Sigmoid colon (tissue), 6 donors: ENCODE measurements at regions not wholly inside any gene's neighbourhood (a gene's known extent, or its start where the extent isn't known, plus 50 kb on each side); places are given as distances from the start of the nearest gene placed in this dataset.
"Not testable (repeated sequence)": the region's sequence is repeated elsewhere in the genome, so short reads cannot be mapped to it uniquely, and the experiment has no call there.

Experiments used
- DNase-seq: peaks from one replicate; pipeline ENCODE4 v3.0.0-alpha.2; 2019
- H3K27ac ChIP-seq, 4 donors: fragments of 200-600 bp; sonication (generic); one replicate each; pipeline ENCODE4 v1.5.1; 2016 to 2019; ENCODE audit warnings: mild to moderate bottlenecking in 1 of 4
- H3K27me3 ChIP-seq, 3 donors: fragments of 200-600 bp; sonication (generic); one replicate each; pipeline ENCODE4 v1.5.1; 2019; ENCODE audit warnings: mild to moderate bottlenecking in 1 of 3
- H3K36me3 ChIP-seq, 4 donors: fragments of 200-600 bp; sonication (generic); one replicate each; pipeline ENCODE4 v1.5.1; 2016 to 2019
- H3K4me1 ChIP-seq, 4 donors: fragments of 200-600 bp; sonication (generic); one replicate each; pipeline ENCODE4 v1.5.1; 2017 to 2019
- H3K4me3 ChIP-seq, 4 donors: fragments of 200-600 bp; sonication (generic); one replicate each; pipeline ENCODE4 v1.5.1; 2017 to 2019; ENCODE audit warnings: mild to moderate bottlenecking in 2 of 4, moderate library complexity in 1 of 4
- H3K9me3 ChIP-seq, 4 donors: fragments of 200-600 bp in 3 of 4; sonication (generic) in 3 of 4; one replicate each; pipeline versions ENCODE4 v1.5.1 to v1.6.1; 2013 to 2019
- CTCF ChIP-seq, 4 experiments: fragments of 450-650 bp in 3 of 4; fragments of 200-600 bp in 1 of 4; IDR thresholded peaks; one replicate each; pipeline ENCODE4 v1.5.1; 2016 to 2019; ENCODE audit warnings: antibody characterized with exemption in 4 of 4, mild to moderate bottlenecking in 3 of 4, moderate library complexity in 2 of 4
- EP300 ChIP-seq, 4 donors: sonication (generic); formaldehyde crosslinking; IDR thresholded peaks; one replicate each; pipeline ENCODE4 v1.6.1; 2017; ENCODE audit warnings: antibody characterized with exemption in 4 of 4
- POLR2A ChIP-seq, 2 donors: fragments of 450-650 bp; IDR thresholded peaks; one replicate each; pipeline ENCODE4 v1.6.1; 2016; ENCODE audit warnings: antibody characterized with exemption in 2 of 2, mild to moderate bottlenecking in 2 of 2, moderate library complexity in 2 of 2
- POLR2AphosphoS5 ChIP-seq, 4 donors: sonication (generic); formaldehyde crosslinking; IDR thresholded peaks; one replicate each; pipeline ENCODE4 v1.6.1; 2017; ENCODE audit warnings: antibody characterized with exemption in 4 of 4
- WGBS, 2 donors: extraction: QIAGEN DNeasy Blood & Tissue Kit; methylation state at CpG; one replicate each; pipeline ENCODE4 v1.1.7; 2013; 5-methylcytosine and 5-hydroxymethylcytosine counted together
- intact Hi-C: fragments of 100-400 bp; cut with DNase I; formaldehyde crosslinking; loops from one replicate; pipeline ENCODE4 v1.15.1; 2023
- donor health status: healthy with polysubstance abuse.
- donor health status: healthy.

GRCh38 chr12:38162708-38163441, 153.7 kb upstream of the ALG10B start:
- 91 to 95% methylated on average over 35 of the region's 35 CpGs for whole genome bisulfite sequencing, 2 donors
- TF ChIP-seq CTCF (IDR thresholded peaks at IDR 0.05) (no peak), POLR2A (IDR thresholded peaks at IDR 0.05) (no peak), POLR2AphosphoS5 (IDR thresholded peaks at IDR 0.05) (no peak), EP300 (IDR thresholded peaks at IDR 0.05) (no peak)
- intact Hi-C loops: no loop called here
- Histone ChIP-seq H3K27ac (no peak overlapping the region), H3K27me3 (no peaks in the 10 kb centered on the region), H3K4me3 (no peak overlapping the region), H3K4me1 (no peaks in the 10 kb centered on the region), H3K9me3 (no peaks in the 10 kb centered on the region), H3K36me3 (no peaks in the 10 kb centered on the region)
- no peak for DNase-seq

DNA sequence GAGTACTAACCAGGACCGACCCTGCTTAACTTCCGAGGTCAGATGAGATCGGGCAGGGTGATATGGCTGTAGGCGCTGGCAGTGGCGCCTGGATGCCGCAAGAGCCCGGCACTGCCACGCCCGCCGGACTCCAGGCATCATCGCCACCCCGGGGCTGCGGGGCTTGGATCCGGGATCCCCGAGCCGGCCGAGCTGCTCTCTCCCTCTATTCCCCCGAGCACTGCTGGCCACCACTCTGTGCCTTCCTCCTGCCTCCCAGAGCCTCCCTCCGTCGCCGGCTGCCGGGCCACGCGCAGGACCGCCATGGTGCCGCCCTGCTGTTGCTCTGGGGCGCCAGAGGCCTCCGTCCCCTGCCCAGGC, 153.2 kb upstream of the ALG10B start:
- no peak for DNase-seq
- H3K9me3 ChIP-seq: no peaks in the 10 kb centered on the region
- H3K4me3 ChIP-seq: no peak overlapping the region
- intact Hi-C loops: no loop called here
- TF ChIP-seq EP300 (IDR thresholded peaks at IDR 0.05) (no peak), POLR2AphosphoS5 (IDR thresholded peaks at IDR 0.05) (no peak), POLR2A (IDR thresholded peaks at IDR 0.05) (no peak), CTCF (IDR thresholded peaks at IDR 0.05) (no peak)
- H3K27me3 ChIP-seq: no peaks in the 10 kb centered on the region
- H3K27ac ChIP-seq: no peak overlapping the region
- H3K36me3 ChIP-seq: no peaks in the 10 kb centered on the region
- no peaks in the 10 kb centered on the region for H3K4me1 ChIP-seq
- 88 to 93% methylated on average over 28 of the region's 28 CpGs for WGBS, 2 donors

DNA sequence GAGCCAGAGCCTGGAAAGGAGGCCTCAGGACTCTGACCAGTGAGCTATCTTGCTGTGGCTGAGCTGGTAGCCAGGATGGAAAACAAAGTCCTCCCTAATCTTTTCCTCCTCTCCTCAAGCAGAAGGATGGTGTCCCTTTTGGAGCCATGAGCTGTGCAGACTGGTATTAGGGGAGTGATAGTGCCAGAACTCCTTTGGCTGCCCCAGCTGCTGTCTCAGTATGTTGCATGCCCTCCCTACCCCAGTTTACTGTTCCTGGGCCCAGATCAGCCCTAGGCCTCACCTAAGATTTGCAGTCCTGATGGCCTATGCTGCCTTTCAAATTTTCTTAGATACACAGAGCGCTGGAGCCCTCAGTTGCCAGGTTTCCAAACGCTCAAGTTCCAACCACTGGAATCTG, 150.3 kb upstream of the ALG10B start:
- 89 to 90% methylated on average over 2 of the region's 2 CpGs for WGBS, 2 donors
- no peak overlapping the region for H3K4me3 ChIP-seq
- no peaks in the 10 kb centered on the region for H3K9me3 ChIP-seq
- no peaks in the 10 kb centered on the region for H3K4me1 ChIP-seq
- no peak for TF ChIP-seq CTCF (IDR thresholded peaks at IDR 0.05)
- no peak for TF ChIP-seq POLR2AphosphoS5 (IDR thresholded peaks at IDR 0.05)
- TF ChIP-seq EP300 (IDR thresholded peaks at IDR 0.05): no peak
- no peak for TF ChIP-seq POLR2A (IDR thresholded peaks at IDR 0.05)
- H3K27me3 ChIP-seq: no peaks in the 10 kb centered on the region
- H3K27ac ChIP-seq: no peak overlapping the region
- intact Hi-C loops: no loop called here
- DNase-seq: no peak
- no peaks in the 10 kb centered on the region for H3K36me3 ChIP-seq

DNA sequence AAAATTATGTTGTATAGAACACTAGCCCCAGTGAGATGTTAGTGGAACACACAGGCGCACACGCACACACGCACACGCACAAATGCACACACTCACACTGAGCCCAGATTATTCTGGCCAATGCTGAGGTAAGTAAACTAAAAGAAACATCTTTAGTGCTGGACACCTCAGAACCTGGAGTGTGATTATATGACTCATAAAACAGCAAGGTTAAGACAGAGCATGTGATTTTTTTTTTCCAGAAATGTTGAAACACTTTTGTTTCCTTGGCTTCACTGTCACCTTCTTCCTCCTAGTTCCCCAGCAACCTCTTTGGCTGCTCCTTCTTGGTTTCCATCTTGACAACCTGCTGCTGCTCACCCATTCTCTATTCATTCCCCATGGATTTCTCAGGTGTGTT, 141.0 kb upstream of the ALG10B start:
- WGBS, 2 donors: 90 to 95% methylated on average over 4 of the region's 4 CpGs
- DNase-seq: no peak
- no peaks in the 10 kb centered on the region for H3K27me3 ChIP-seq
- H3K36me3 ChIP-seq: no peaks in the 10 kb centered on the region
- intact Hi-C loops: no loop called here
- no peaks in the 10 kb centered on the region for H3K4me1 ChIP-seq
- H3K4me3 ChIP-seq: no peak overlapping the region
- no peak overlapping the region for H3K27ac ChIP-seq
- no peak for TF ChIP-seq POLR2A (IDR thresholded peaks at IDR 0.05)
- TF ChIP-seq POLR2AphosphoS5 (IDR thresholded peaks at IDR 0.05): no peak
- no peak for TF ChIP-seq EP300 (IDR thresholded peaks at IDR 0.05)
- TF ChIP-seq CTCF (IDR thresholded peaks at IDR 0.05): no peak
- no peaks in the 10 kb centered on the region for H3K9me3 ChIP-seq

- H3K27me3 ChIP-seq, intact Hi-C loops: not testable (repeated sequence)
- WGBS, 2 donors: 40 to 88% methylated on average over 1 of the region's 1 CpG
Measured at GRCh38 chr12:38183617-38184016, 133.0 kb upstream of the ALG10B start.

DNA sequence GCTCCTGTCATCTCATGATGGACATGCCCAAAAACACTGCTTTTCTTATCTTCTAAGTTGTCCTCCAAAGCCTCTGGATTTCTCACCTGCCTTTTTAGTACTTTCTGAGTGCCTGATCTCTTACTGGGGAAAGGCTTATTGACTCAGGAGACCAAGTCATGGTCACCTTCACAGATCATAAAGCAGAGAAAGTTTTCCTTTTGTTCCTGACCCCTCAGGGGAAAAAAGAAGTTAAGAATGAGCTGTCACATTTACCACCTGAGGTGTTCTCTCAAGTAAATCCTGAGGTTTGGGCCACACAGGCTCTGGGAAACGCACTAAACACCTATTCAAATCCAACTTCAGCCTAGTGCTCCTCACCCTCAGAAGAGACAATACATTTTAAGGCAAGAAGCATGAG, 119.3 kb upstream of the ALG10B start:
- H3K9me3 ChIP-seq, H3K27ac ChIP-seq, H3K27me3 ChIP-seq, H3K4me1 ChIP-seq, H3K4me3 ChIP-seq, DNase-seq, intact Hi-C loops, H3K36me3 ChIP-seq: not testable (repeated sequence)
- WGBS, 2 donors: 59 to 71% methylated on average over 1 of the region's 1 CpG

More at GRCh38 chr12:38183617-38184016, 133.0 kb upstream of the ALG10B start:
- not testable (repeated sequence) for DNase-seq, H3K9me3 ChIP-seq, H3K4me3 ChIP-seq, H3K27ac ChIP-seq, H3K36me3 ChIP-seq, H3K4me1 ChIP-seq
